HEK293 (cell line): ENCODE measurements at regions not wholly inside any gene's neighbourhood (a gene's known extent, or its start where the extent isn't known, plus 50 kb on each side); places are given as distances from the start of the nearest gene placed in this dataset.

Experiments
- CTCF ChIA-PET: fragments of 350-600 bp; formaldehyde crosslinking; extraction: SDS; loops from one replicate; lab custom pipeline; 2021; ENCODE audit warnings: antibody characterized with exemption; lab: Yijun Ruan, JAX
- POLR2A ChIA-PET: fragments of 300-600 bp; formaldehyde crosslinking; extraction: SDS; loops from one replicate; lab custom pipeline; 2020; ENCODE audit warnings: antibody characterized with exemption, inconsistent platforms; lab: Yijun Ruan, JAX
- H3K27ac ChIP-seq: fragments of 200-500 bp; sonication (Bioruptor generic); 2 replicates; pipeline ENCODE4 v1.5.1; 2014; ENCODE audit warnings: low read depth, low read length, control low read depth, inconsistent platforms; ENCODE audit errors: extremely low read depth
- H3K36me3 ChIP-seq, 2 experiments: fragments of 200-500 bp in 1 of 2; sonication (Bioruptor generic) in 1 of 2; 1 replicate in 1 of 2; 2 replicates in 1 of 2; pipeline ENCODE4 v1.5.1; 2014 to 2017; ENCODE audit warnings: inconsistent platforms in 2 of 2, low read length in 2 of 2; ENCODE audit not compliant: control insufficient read depth in 2 of 2, insufficient read depth in 1 of 2
- H3K4me1 ChIP-seq: fragments of 200-500 bp; sonication (Bioruptor generic); 2 replicates; pipeline ENCODE4 v1.5.1; 2014; ENCODE audit warnings: mild to moderate bottlenecking, low read length, inconsistent platforms; ENCODE audit not compliant: control insufficient read depth, insufficient read depth
- H3K4me3 ChIP-seq: 2 replicates; pipeline ENCODE4 v1.5.1; 2011; ENCODE audit warnings: low read depth, mild to moderate bottlenecking, control low read depth, low read length, moderate library complexity
- H3K9me3 ChIP-seq: fragments of 200-500 bp; sonication (Bioruptor generic); 2 replicates; pipeline ENCODE4 v1.5.1; 2014; ENCODE audit warnings: low read depth, low read length, inconsistent platforms; ENCODE audit not compliant: control insufficient read depth, insufficient read depth
- GLIS1 ChIP-seq: fragments of 450-650 bp; formaldehyde crosslinking; IDR thresholded peaks from 2 replicates; pipeline ENCODE4 v1.5.1; 2016; ENCODE audit warnings: missing biosample characterization, missing genetic modification characterization
- KLF7 ChIP-seq: fragments of 450-650 bp; formaldehyde crosslinking; IDR thresholded peaks from 2 replicates; pipeline ENCODE4 v1.5.1; 2016; ENCODE audit warnings: missing biosample characterization, missing genetic modification characterization, borderline replicate concordance
- PRDM6 ChIP-seq: fragments of 450-650 bp; formaldehyde crosslinking; IDR thresholded peaks from 2 replicates; pipeline ENCODE4 v1.5.1; 2017; ENCODE audit warnings: missing biosample characterization, missing genetic modification characterization
- RBAK ChIP-seq: fragments of 450-650 bp; formaldehyde crosslinking; IDR thresholded peaks from 2 replicates; pipeline ENCODE4 v1.5.1; 2016; ENCODE audit warnings: missing biosample characterization, missing genetic modification characterization
- SP7 ChIP-seq: fragments of 450-650 bp; formaldehyde crosslinking; IDR thresholded peaks from 2 replicates; pipeline ENCODE4 v1.5.1; 2016; ENCODE audit warnings: missing biosample characterization, missing genetic modification characterization
- YY2 ChIP-seq: fragments of 450-650 bp; formaldehyde crosslinking; IDR thresholded peaks from 2 replicates; pipeline ENCODE4 v1.5.1; 2016; ENCODE audit warnings: missing biosample characterization, missing genetic modification characterization
- ZBTB49 ChIP-seq: fragments of 450-650 bp; formaldehyde crosslinking; IDR thresholded peaks from 2 replicates; pipeline ENCODE4 v1.5.1; 2016; ENCODE audit warnings: missing biosample characterization, missing genetic modification characterization, low read depth
- ZBTB8A ChIP-seq: fragments of 450-650 bp; formaldehyde crosslinking; IDR thresholded peaks from 2 replicates; pipeline ENCODE4 v1.5.1; 2016; ENCODE audit warnings: missing biosample characterization, missing genetic modification characterization
- ZNF146 ChIP-seq: fragments of 450-650 bp; formaldehyde crosslinking; IDR thresholded peaks from 2 replicates; pipeline ENCODE4 v1.5.1; 2016; ENCODE audit warnings: missing biosample characterization, missing genetic modification characterization
- ZNF16 ChIP-seq: fragments of 450-650 bp; formaldehyde crosslinking; IDR thresholded peaks from 2 replicates; pipeline ENCODE4 v1.5.1; 2016; ENCODE audit warnings: low read depth, missing biosample characterization, missing genetic modification characterization
- ZNF184 ChIP-seq: fragments of 450-650 bp; IDR thresholded peaks from 2 replicates; pipeline ENCODE4 v1.5.1; 2018; ENCODE audit warnings: missing biosample characterization, mild to moderate bottlenecking, missing genetic modification characterization
- ZNF274 ChIP-seq, 2 experiments: fragments of 200-500 bp in 1 of 2; fragments of 450-650 bp in 1 of 2; sonication (Bioruptor generic) in 1 of 2; formaldehyde crosslinking in 1 of 2; IDR thresholded peaks; 2 replicates each; pipeline versions ENCODE4 v1.5.1 to v1.6.1; 2014 to 2016; ENCODE audit warnings: borderline replicate concordance in 1 of 2, inconsistent platforms in 1 of 2, low read length in 1 of 2, missing biosample characterization in 1 of 2, missing genetic modification characterization in 1 of 2
- ZNF350 ChIP-seq: fragments of 450-650 bp; formaldehyde crosslinking; IDR thresholded peaks from 2 replicates; pipeline ENCODE4 v1.5.0; 2017; ENCODE audit warnings: missing biosample characterization, mild to moderate bottlenecking, missing genetic modification characterization
- ZNF488 ChIP-seq: fragments of 450-650 bp; formaldehyde crosslinking; IDR thresholded peaks from 2 replicates; pipeline ENCODE4 v1.5.1; 2016; ENCODE audit warnings: missing biosample characterization, missing genetic modification characterization
- ZNF530 ChIP-seq: fragments of 450-650 bp; formaldehyde crosslinking; IDR thresholded peaks from 2 replicates; pipeline ENCODE4 v1.5.1; 2016; ENCODE audit warnings: low read depth, missing biosample characterization, missing genetic modification characterization
- ZNF677 ChIP-seq: fragments of 450-650 bp; IDR thresholded peaks from 2 replicates; pipeline ENCODE4 v1.5.0; 2018; ENCODE audit warnings: missing biosample characterization, mild to moderate bottlenecking, missing genetic modification characterization, moderate library complexity
- ZNF830 ChIP-seq: fragments of 450-650 bp; IDR thresholded peaks from 2 replicates; pipeline ENCODE4 v1.5.0; 2018; ENCODE audit warnings: missing biosample characterization, missing genetic modification characterization, low read depth, mild to moderate bottlenecking, moderate library complexity
- TF ChIP-seq, protein P1 (sequence below): fragments of 450-650 bp; formaldehyde crosslinking; IDR thresholded peaks from 2 replicates; pipeline ENCODE4 v1.5.1; 2017; ENCODE audit warnings: missing biosample characterization, missing genetic modification characterization
- TF ChIP-seq, protein P2 (sequence below): fragments of 450-650 bp; formaldehyde crosslinking; IDR thresholded peaks from 2 replicates; pipeline ENCODE4 v1.5.1; 2016; ENCODE audit warnings: missing biosample characterization, missing genetic modification characterization
- TF ChIP-seq, protein P3 (sequence below): fragments of 450-650 bp; formaldehyde crosslinking; IDR thresholded peaks from 2 replicates; pipeline ENCODE4 v1.5.1; 2016; ENCODE audit warnings: missing biosample characterization, missing genetic modification characterization
- TF ChIP-seq, protein P4 (sequence below): fragments of 450-650 bp; formaldehyde crosslinking; conservative IDR thresholded peaks from 2 replicates; pipeline ENCODE4 v1.5.1; 2016; ENCODE audit warnings: low read depth, missing biosample characterization, missing genetic modification characterization

- TF ChIP-seq ZNF274 (IDR thresholded peaks at IDR 0.05; ENCODE audit: low read length) (no peak), ZNF274 (tag by site-specific recombination; IDR thresholded peaks at IDR 0.05; ENCODE audit: borderline replicate concordance) (no peak), KLF7 (tag by site-specific recombination) (no peak), SP7 (tag by site-specific recombination) (no peak), ZNF146 (tag by site-specific recombination) (no peak), PRDM6 (tag by site-specific recombination) (no peak), RBAK (tag by site-specific recombination) (no peak), ZBTB8A (tag by site-specific recombination) (no peak), ZNF530 (tag by site-specific recombination) (no peak), ZNF830 (no peak), YY2 (no peak), ZBTB49 (tag by site-specific recombination) (no peak), ZNF350 (no peak)
- TF ChIP-seq, protein P1, sequence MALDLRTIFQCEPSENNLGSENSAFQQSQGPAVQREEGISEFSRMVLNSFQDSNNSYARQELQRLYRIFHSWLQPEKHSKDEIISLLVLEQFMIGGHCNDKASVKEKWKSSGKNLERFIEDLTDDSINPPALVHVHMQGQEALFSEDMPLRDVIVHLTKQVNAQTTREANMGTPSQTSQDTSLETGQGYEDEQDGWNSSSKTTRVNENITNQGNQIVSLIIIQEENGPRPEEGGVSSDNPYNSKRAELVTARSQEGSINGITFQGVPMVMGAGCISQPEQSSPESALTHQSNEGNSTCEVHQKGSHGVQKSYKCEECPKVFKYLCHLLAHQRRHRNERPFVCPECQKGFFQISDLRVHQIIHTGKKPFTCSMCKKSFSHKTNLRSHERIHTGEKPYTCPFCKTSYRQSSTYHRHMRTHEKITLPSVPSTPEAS (tag by site-specific recombination), result no peak
- TF ChIP-seq, protein P2, sequence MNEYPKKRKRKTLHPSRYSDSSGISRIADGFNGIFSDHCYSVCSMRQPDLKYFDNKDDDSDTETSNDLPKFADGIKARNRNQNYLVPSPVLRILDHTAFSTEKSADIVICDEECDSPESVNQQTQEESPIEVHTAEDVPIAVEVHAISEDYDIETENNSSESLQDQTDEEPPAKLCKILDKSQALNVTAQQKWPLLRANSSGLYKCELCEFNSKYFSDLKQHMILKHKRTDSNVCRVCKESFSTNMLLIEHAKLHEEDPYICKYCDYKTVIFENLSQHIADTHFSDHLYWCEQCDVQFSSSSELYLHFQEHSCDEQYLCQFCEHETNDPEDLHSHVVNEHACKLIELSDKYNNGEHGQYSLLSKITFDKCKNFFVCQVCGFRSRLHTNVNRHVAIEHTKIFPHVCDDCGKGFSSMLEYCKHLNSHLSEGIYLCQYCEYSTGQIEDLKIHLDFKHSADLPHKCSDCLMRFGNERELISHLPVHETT (tag by site-specific recombination), result no peak
- Histone ChIP-seq H3K36me3 (no peaks in the 10 kb centered on the region), H3K4me3 (no peak overlapping the region), H3K9me3 (no peaks in the 10 kb centered on the region), H3K4me1 (no peaks in the 10 kb centered on the region), H3K27ac (no peak overlapping the region)
- CTCF ChIA-PET, result no interaction called here
- POLR2A ChIA-PET, result no interaction called here
These were observed 113.5 kb downstream of the MBL2 start for GRCh38 chr10:52659085-52659484.

DNA sequence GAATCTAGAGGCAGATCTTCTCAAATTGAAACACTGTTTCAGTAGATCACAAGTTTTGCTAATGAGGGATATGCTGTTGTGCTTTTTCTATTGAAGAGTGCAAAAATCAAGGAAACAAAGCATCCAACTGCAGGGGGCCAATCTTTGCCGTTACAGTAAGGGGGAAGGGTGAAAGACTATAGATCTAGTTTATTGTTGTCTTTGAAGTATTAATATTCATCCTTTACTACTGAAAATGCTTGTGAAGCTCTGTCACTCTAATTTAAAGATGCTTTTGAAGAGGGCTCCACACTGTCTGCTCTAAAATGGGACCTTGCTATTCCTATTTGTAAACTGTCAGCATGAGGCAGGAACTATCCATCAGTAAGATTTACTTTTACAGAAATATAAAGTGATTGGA is 110.3 kb downstream of the MBL2 start:
- no peak overlapping the region for H3K27ac ChIP-seq
- ChIA-PET POLR2A (no interaction called here), CTCF (no interaction called here)
- H3K4me1 ChIP-seq, result no peaks in the 10 kb centered on the region
- no peak overlapping the region for H3K4me3 ChIP-seq
- H3K9me3 ChIP-seq, result no peaks in the 10 kb centered on the region
- no peaks in the 10 kb centered on the region for H3K36me3 ChIP-seq
- no peak for TF ChIP-seq ZNF184 (tag by site-specific recombination)
- no peak for TF ChIP-seq ZNF16 (tag by site-specific recombination)
- no peak for TF ChIP-seq ZNF488 (tag by site-specific recombination)
- TF ChIP-seq GLIS1, result no peak
- TF ChIP-seq, protein P3, sequence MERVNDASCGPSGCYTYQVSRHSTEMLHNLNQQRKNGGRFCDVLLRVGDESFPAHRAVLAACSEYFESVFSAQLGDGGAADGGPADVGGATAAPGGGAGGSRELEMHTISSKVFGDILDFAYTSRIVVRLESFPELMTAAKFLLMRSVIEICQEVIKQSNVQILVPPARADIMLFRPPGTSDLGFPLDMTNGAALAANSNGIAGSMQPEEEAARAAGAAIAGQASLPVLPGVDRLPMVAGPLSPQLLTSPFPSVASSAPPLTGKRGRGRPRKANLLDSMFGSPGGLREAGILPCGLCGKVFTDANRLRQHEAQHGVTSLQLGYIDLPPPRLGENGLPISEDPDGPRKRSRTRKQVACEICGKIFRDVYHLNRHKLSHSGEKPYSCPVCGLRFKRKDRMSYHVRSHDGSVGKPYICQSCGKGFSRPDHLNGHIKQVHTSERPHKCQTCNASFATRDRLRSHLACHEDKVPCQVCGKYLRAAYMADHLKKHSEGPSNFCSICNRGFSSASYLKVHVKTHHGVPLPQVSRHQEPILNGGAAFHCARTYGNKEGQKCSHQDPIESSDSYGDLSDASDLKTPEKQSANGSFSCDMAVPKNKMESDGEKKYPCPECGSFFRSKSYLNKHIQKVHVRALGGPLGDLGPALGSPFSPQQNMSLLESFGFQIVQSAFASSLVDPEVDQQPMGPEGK (tag by site-specific recombination), result no peak
- TF ChIP-seq ZNF677 (tag by site-specific recombination), result no peak
- TF ChIP-seq, protein P4, sequence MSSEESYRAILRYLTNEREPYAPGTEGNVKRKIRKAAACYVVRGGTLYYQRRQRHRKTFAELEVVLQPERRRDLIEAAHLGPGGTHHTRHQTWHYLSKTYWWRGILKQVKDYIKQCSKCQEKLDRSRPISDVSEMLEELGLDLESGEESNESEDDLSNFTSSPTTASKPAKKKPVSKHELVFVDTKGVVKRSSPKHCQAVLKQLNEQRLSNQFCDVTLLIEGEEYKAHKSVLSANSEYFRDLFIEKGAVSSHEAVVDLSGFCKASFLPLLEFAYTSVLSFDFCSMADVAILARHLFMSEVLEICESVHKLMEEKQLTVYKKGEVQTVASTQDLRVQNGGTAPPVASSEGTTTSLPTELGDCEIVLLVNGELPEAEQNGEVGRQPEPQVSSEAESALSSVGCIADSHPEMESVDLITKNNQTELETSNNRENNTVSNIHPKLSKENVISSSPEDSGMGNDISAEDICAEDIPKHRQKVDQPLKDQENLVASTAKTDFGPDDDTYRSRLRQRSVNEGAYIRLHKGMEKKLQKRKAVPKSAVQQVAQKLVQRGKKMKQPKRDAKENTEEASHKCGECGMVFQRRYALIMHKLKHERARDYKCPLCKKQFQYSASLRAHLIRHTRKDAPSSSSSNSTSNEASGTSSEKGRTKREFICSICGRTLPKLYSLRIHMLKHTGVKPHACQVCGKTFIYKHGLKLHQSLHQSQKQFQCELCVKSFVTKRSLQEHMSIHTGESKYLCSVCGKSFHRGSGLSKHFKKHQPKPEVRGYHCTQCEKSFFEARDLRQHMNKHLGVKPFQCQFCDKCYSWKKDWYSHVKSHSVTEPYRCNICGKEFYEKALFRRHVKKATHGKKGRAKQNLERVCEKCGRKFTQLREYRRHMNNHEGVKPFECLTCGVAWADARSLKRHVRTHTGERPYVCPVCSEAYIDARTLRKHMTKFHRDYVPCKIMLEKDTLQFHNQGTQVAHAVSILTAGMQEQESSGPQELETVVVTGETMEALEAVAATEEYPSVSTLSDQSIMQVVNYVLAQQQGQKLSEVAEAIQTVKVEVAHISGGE (tag by site-specific recombination), result no peak
